RCC 7860 (cell line): ENCODE measurements at regions not wholly inside any gene's neighbourhood (a gene's known extent, or its start where the extent isn't known, plus 50 kb on each side); places are given as distances from the start of the nearest gene placed in this dataset.
"Not testable (repeated sequence)": the region's sequence is repeated elsewhere in the genome, so short reads cannot be mapped to it uniquely, and the experiment has no call there.

Source experiments
- DNase-seq: peaks from one replicate; pipeline ENCODE4 v3.0.0-alpha.2; 2015; ENCODE audit warnings: low spot score
- FAIRE-seq: peaks from 2 replicates; lab custom pipeline; 2012; peaks lifted over from hg19 to GRCh38; lab: Jason Lieb, UNC

GRCh38 chr9:104323967-104324694 is 179.9 kb upstream of the OR13F1 start:
- DNase-seq, FAIRE-seq: not testable (repeated sequence)

DNA sequence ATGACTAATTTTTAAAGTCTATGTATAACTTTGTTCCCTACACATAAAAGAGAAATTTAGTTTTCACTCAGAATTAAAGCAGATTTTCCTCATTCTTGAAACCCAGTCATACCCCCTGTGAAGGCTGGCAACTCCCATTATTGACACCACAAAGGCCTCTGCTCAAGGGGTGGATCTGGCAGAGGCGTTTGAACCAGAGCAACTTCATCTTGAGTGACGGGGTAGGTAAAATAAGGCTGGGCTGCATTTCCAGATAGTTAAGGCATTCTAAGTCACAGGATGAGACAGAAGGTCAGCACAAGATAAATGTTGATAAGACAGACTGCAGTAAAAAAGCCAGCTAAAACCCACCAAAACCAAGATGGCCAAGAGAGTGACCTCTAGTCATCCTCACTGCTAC is 177.2 kb upstream of the OR13F1 start:
- FAIRE-seq, result no peak
- no peak for DNase-seq

DNA sequence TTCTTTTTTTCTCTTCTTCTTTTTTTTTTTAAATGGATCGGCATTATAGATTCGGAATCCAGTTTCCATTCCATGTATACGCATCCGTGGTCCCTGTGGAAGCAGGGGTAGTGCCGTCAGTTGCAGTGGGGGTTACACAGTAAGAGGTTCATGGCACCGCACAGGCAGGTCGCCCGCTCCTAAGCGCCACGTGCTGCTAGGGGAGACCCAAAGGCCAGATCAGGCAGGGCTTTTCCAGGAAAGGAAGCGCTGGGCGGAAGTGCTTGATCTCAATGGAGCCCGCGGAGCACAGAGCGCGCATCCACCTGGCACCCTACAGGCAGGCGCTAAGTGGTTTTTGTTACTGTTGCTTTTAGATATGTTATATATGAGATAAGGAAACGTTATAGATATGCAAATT is 174.8 kb upstream of the OR13F1 start:
- DNase-seq (no peak), FAIRE-seq (no peak)

DNA sequence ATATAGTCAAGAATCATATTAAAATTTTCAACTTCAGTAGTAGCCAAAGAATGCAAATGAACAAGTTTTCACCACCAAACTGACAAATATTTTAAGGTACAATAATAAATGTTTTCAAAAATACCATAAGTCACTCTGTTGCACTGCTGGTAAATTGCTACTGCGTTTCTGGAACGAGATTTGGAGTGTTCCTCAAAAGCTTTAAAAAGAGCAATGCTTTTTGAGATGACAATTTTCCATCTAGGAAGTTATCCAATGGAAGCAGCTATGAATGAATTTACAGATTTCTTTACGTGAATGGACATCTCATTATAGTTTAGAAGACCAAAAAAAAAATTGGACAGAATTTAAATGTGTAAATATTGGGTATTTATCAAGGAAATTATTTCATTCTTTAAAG is 173.2 kb upstream of the OR13F1 start:
- FAIRE-seq (no peak), DNase-seq (no peak)

GRCh38 chr9:104334549-104334948 is 169.5 kb upstream of the OR13F1 start:
- DNase-seq (no peak), FAIRE-seq (no peak)

DNA sequence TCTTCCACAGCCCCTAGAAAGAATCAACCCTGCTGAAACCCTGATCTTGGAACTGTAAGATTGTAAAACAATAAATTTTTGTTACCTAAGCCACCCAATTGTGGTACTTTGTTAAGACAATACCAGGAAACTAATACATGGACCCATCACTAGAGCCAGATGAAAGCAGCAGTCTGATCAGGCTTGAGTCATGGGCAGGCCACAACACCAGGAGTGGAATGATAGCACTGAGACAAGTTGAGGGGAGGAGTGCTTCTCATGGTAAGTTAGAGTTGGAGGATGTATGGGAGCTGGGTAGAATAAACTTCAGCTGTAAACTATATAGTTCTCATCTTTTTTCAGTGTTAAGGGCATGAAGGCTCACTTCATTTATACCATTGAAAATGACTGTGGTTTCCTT is 164.4 kb upstream of the OR13F1 start:
- FAIRE-seq (no peak), DNase-seq (no peak)

DNA sequence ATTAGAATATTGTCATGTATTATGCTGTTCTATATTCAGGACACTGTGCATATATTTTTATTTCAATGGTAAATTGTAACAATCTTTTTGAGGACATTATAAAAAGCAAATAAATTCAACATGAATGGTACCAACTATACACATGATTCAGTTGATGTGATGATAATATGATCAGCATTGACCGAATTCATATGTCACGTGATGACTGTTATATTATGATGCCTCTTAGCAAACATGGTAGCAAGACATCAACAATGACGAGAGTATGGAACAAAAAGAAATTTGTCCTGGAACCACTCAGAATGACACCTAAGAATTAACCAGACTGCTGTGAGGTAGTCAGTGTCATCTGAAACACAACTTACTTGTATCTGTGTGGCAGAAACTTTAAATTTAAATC is 161.5 kb upstream of the OR13F1 start:
- no peak for DNase-seq
- no peak for FAIRE-seq

GRCh38 chr9:104345061-104345460 is 159.0 kb upstream of the OR13F1 start:
- no peak for DNase-seq
- FAIRE-seq, result no peak

DNA sequence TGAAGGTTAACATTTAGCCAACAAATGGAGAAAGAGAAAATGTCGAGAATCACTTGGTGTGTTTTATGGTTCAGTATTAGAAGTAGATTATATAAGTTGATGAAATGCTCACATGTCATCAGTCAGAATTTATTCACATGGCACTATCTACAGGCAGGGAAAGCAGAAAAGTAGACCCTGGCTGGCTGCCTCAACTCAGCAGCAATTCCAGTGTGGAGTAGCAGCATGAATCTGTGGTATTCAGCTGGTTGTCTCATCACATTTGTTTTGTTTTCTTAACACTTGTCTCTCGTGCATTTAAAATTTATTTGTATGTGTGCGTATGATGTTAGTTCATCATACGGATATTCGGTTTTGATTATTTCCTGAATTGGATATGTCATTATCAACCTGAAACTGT is 153.5 kb upstream of the OR13F1 start:
- DNase-seq (no peak), FAIRE-seq (no peak)

DNA sequence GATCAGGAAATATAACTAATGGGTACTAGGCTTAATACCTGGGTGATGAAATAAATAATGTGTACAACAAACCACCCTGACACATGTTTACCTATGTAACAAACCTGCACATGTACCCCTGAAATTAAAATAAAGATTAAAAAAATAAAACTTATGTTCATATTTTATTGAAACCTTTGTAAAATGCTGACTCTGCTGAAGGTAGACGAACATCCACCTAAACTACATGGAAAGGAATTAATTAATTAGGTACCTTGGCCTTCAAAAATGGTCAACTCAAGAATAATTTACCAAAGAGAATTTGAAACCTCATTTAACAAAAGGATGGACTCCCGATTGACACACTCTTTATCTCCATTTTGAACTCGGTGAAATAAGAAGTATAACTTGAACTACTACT is 152.3 kb upstream of the OR13F1 start:
- DNase-seq (no peak), FAIRE-seq (no peak)

- FAIRE-seq (no peak), DNase-seq (no peak)
These were observed 142.9 kb upstream of the OR13F1 start for GRCh38 chr9:104361207-104361606.

- DNase-seq (no peak), FAIRE-seq (no peak)
These were observed 141.1 kb upstream of the OR13F1 start for GRCh38 chr9:104362912-104363472.

- DNase-seq (no peak), FAIRE-seq (no peak)
These were observed 136.6 kb upstream of the OR13F1 start for GRCh38 chr9:104367507-104367906.

- DNase-seq, FAIRE-seq: not testable (repeated sequence)
These were observed 135.7 kb upstream of the OR13F1 start for GRCh38 chr9:104368318-104368717.

GRCh38 chr9:104374711-104375110 is 129.4 kb upstream of the OR13F1 start:
- DNase-seq (no peak), FAIRE-seq (no peak)

DNA sequence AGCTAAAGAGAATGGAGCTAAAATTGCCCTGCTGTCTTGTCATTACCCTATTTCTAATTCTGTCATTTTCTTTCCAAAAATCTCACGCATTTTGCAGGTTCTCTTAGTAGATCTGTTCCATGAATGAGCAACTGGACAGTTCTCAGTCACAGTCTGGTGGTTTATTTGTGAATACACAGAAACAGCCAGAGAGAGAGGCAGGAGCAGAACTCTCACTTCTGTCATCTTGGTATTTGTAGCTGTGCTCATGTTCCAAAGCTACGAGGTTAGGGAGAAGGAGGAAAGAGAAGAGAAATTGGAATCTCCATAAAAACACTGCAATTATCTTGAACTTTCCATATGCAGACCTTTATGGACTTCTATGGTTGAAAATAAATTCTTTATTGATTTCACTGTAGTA is 118.0 kb upstream of the OR13F1 start:
- FAIRE-seq (no peak), DNase-seq (no peak)

DNA sequence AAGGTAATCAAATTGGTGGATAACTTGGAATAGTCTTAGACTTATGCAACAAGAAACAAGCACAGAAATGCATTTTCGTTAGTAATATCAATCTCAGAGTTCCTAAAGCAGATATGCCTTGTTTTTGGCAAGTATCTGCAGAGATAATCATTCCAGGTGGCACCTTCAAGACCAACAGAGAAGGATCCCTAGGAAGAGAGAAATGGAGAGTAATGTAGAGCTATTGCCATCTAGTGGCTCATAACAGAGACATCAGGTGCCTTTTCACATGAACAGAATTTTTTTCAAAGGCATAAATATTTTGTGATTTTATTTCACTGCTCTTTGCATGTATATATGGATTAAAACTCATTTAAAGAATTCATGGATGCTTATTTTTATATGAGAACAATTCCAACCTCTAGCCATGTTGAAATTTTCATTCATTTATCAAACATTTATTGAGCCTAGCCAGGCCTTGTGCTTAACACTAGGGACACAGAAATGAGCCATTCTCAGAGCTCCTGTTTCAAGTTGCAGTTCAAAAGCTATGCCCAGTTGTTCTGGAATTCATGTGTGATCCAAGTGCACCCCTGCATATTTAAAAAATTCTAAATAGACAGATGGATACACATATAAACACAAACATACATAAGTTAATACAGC is 117.5 kb upstream of the OR13F1 start:
- FAIRE-seq (no peak), DNase-seq (peak; percentile 56)

DNA sequence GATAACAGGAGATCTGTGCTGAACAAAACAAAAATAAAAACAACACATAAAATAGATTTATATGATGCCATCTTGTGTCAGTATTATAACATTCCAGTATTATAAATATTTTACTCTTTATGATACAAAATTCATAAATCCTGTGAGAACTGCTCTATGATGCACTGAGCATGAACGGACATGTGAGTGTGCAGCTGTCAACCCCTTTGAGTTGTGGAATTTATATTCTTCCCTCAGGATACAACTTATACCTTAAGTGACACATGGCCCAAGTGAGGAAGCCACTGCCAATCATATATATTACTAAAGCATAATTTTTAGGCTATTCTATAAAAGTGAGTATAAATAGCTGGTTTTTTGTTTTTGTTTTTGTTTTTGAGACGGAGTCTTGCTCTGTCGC is 116.0 kb upstream of the OR13F1 start:
- DNase-seq (no peak), FAIRE-seq (no peak)

DNA sequence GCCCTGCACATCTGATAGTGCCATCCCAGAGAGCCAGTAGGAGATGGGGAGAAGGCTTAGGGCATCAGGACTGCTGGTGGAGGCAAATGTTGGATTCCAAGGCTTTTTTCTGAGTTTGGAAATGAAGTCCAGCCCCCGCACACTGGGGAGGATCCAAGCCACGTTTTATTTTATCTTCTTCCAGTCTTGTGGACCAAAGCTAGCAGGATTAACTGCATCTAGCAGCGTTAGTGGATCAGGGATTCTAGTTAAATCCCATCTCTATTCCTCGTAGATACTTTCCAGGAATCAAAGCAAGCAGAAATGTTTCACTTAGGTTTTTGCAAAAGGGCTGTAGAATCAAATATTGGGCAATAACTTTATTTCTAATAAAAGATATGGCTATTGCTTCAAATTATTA is 114.7 kb upstream of the OR13F1 start:
- no peak for FAIRE-seq

DNA sequence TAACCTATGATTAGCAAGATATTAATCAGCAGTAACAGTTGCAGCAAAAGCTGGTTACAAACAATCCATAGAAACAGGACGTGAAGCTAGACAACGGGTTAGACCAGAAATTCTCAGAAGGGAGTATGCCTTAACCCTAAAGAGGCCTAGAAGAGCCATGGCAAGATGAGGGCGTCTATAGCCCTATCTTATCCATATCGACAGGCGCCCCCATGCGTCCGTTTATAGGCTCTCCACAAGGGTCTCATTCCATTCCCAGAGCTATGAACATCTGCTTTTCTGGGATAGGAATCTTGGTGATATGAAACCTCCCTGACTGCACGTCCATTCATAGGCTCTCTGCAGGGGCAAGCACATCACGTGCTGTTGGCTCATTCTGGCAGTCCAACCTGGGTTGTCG is 109.2 kb upstream of the OR13F1 start:
- not testable (repeated sequence) for DNase-seq

More for the DNA sequence above, 114.7 kb upstream of the OR13F1 start:
- no peak for DNase-seq

DNA sequence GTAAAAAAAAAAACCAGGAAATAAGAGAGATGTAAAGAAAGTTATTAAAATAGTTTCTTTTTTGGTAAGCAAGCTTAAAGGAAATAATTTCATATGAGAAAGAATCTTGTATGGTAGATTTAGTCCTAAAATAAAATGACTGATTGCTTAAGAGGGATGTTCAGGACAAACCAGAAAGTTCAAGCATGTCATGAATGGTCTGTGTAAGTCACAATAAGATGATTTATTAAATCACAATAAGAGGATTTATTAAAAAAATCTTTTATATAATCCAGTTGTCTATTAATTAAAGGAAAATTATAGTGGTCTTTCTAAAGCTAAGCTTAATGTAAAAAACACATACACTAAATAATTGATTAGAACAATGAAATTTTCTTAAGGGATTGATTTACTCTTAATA is 91.8 kb upstream of the OR13F1 start:
- DNase-seq, result no peak
- FAIRE-seq, result peak; percentile 33

More for the DNA sequence above, 109.2 kb upstream of the OR13F1 start:
- not testable (repeated sequence) for FAIRE-seq

DNA sequence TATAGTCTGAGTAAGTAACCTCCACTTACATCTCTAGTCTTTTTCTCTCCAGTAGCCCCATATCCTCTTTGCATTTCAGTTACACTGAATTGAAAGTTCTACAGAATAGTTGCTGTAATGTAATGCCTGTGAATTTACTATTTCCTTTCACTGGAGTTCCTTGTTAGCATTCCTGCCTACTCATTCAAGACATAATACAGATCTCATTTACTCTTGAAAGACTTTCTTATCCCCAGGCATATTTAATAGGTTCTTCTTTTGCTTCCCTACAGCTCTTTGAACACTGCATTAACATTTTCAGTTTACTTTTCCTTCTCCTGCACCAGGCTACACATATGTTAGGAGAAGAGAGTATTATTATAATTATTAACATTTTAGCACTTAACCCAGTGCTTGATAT is 87.6 kb upstream of the OR13F1 start:
- DNase-seq (no peak), FAIRE-seq (no peak)
